Vagina (tissue), 2 donors: ENCODE measurements at regions not wholly inside any gene's neighbourhood (a gene's known extent, or its start where the extent isn't known, plus 50 kb on each side); places are given as distances from the start of the nearest gene placed in this dataset.

Experiments used
- CTCF ChIP-seq, 3 experiments: fragments of 450-650 bp in 2 of 3; fragments of 200-600 bp in 1 of 3; sonication (generic) in 1 of 3; IDR thresholded peaks; one replicate each; pipeline ENCODE4 v1.5.1; 2017 to 2019; ENCODE audit warnings: antibody characterized with exemption in 3 of 3, mild to moderate bottlenecking in 2 of 3, moderate library complexity in 2 of 3
- POLR2AphosphoS5 ChIP-seq, 2 donors: sonication (generic); formaldehyde crosslinking; IDR thresholded peaks; one replicate each; pipeline ENCODE4 v1.9.0; 2017; ENCODE audit warnings: antibody characterized with exemption in 2 of 2, mild to moderate bottlenecking in 2 of 2, low read depth in 1 of 2; ENCODE audit not compliant: insufficient read depth in 1 of 2

- no peak for TF ChIP-seq CTCF (IDR thresholded peaks at IDR 0.05)
- TF ChIP-seq POLR2AphosphoS5 (IDR thresholded peaks at IDR 0.05; ENCODE audit: insufficient read depth in 1 of 2, low read depth in 1 of 2), result no peak
These were observed 396.5 kb upstream of the TNC start for GRCh38 chr9:115514454-115514853.
